ENCODE measurements at regions not wholly inside any gene's neighbourhood (a gene's known extent, or its start where the extent isn't known, plus 50 kb on each side); places are given as distances from the start of the nearest gene placed in this dataset.

GRCh38 chr6:164563924-164564323 is 745.5 kb downstream of the C6orf118 start:
- peaks cover 10% of the 10 kb centered on the region for H3K9me3 Mint-ChIP-seq
- H3K4me3 Mint-ChIP-seq = no peak overlapping the region
- no peak overlapping the region for H3K27ac Mint-ChIP-seq
- no peaks in the 10 kb centered on the region for H3K4me1 Mint-ChIP-seq
- no peaks in the 10 kb centered on the region for H3K27me3 Mint-ChIP-seq
- no peak for DNase-seq
- no peaks in the 10 kb centered on the region for H3K36me3 Mint-ChIP-seq

GRCh38 chr6:164561656-164562055 is 747.7 kb downstream of the C6orf118 start:
- H3K4me3 Mint-ChIP-seq = no peak overlapping the region
- H3K27me3 Mint-ChIP-seq = no peaks in the 10 kb centered on the region
- no peaks in the 10 kb centered on the region for H3K4me1 Mint-ChIP-seq

GRCh38 chr6:164554700-164555476 is 754.5 kb downstream of the C6orf118 start:
- H3K4me3 Mint-ChIP-seq = no peak overlapping the region
- no peak for DNase-seq
- H3K27ac Mint-ChIP-seq = no peak overlapping the region
- H3K36me3 Mint-ChIP-seq = no peaks in the 10 kb centered on the region
- no peaks in the 10 kb centered on the region for H3K27me3 Mint-ChIP-seq
- no peaks in the 10 kb centered on the region for H3K4me1 Mint-ChIP-seq
- H3K9me3 Mint-ChIP-seq = peaks cover 5% of the 10 kb centered on the region

More at GRCh38 chr6:164561656-164562055, 747.7 kb downstream of the C6orf118 start:
- no peak for DNase-seq
- H3K9me3 Mint-ChIP-seq = peaks cover 10% of the 10 kb centered on the region
- no peaks in the 10 kb centered on the region for H3K36me3 Mint-ChIP-seq
- H3K27ac Mint-ChIP-seq = no peak overlapping the region

GRCh38 chr6:164554226-164554625 is 755.2 kb downstream of the C6orf118 start:
- Mint-ChIP-seq H3K27me3 (no peaks in the 10 kb centered on the region), H3K4me1 (no peaks in the 10 kb centered on the region), H3K9me3 (peaks cover 5% of the 10 kb centered on the region), H3K27ac (no peak overlapping the region), H3K4me3 (no peak overlapping the region), H3K36me3 (no peaks in the 10 kb centered on the region)
- DNase-seq = no peak

- DNase-seq = no peak
- H3K27me3 Mint-ChIP-seq = no peaks in the 10 kb centered on the region
- H3K4me3 Mint-ChIP-seq = no peak overlapping the region
Measured at GRCh38 chr6:164551706-164552105, 757.7 kb downstream of the C6orf118 start.

GRCh38 chr6:164547076-164547475 is 762.3 kb downstream of the C6orf118 start:
- no peak overlapping the region for H3K27ac Mint-ChIP-seq
- H3K4me3 Mint-ChIP-seq = no peak overlapping the region
- H3K4me1 Mint-ChIP-seq = no peaks in the 10 kb centered on the region
- peaks cover 6% of the 10 kb centered on the region for H3K9me3 Mint-ChIP-seq
- H3K27me3 Mint-ChIP-seq = no peaks in the 10 kb centered on the region
- H3K36me3 Mint-ChIP-seq = no peaks in the 10 kb centered on the region
- no peak for DNase-seq

More at GRCh38 chr6:164551706-164552105, 757.7 kb downstream of the C6orf118 start:
- H3K27ac Mint-ChIP-seq = no peak overlapping the region
- H3K36me3 Mint-ChIP-seq = no peaks in the 10 kb centered on the region
- H3K9me3 Mint-ChIP-seq = peaks cover 5% of the 10 kb centered on the region
- H3K4me1 Mint-ChIP-seq = no peaks in the 10 kb centered on the region

GRCh38 chr6:164546263-164546662 is 763.1 kb downstream of the C6orf118 start:
- Mint-ChIP-seq H3K4me1 (no peaks in the 10 kb centered on the region), H3K27ac (no peak overlapping the region), H3K4me3 (no peak overlapping the region), H3K36me3 (no peaks in the 10 kb centered on the region), H3K27me3 (no peaks in the 10 kb centered on the region), H3K9me3 (peaks cover 4% of the 10 kb centered on the region)
- no peak for DNase-seq

- Mint-ChIP-seq H3K36me3 (no peaks in the 10 kb centered on the region), H3K27ac (no peak overlapping the region), H3K4me3 (no peak overlapping the region)
Measured at GRCh38 chr6:164534070-164534766, 775.2 kb downstream of the C6orf118 start.

GRCh38 chr6:164533045-164533362 is 776.4 kb downstream of the C6orf118 start:
- H3K27ac Mint-ChIP-seq = no peak overlapping the region
- H3K9me3 Mint-ChIP-seq = no peaks in the 10 kb centered on the region
- no peak overlapping the region for H3K4me3 Mint-ChIP-seq
- no peaks in the 10 kb centered on the region for H3K4me1 Mint-ChIP-seq
- H3K27me3 Mint-ChIP-seq = no peaks in the 10 kb centered on the region
- no peak for DNase-seq
- H3K36me3 Mint-ChIP-seq = no peaks in the 10 kb centered on the region

More at GRCh38 chr6:164534070-164534766, 775.2 kb downstream of the C6orf118 start:
- Mint-ChIP-seq H3K4me1 (no peaks in the 10 kb centered on the region), H3K27me3 (no peaks in the 10 kb centered on the region), H3K9me3 (no peaks in the 10 kb centered on the region)
- no peak for DNase-seq

GRCh38 chr6:164532198-164533044 is 777.0 kb downstream of the C6orf118 start:
- no peaks in the 10 kb centered on the region for H3K36me3 Mint-ChIP-seq
- no peak for DNase-seq
- H3K9me3 Mint-ChIP-seq = no peaks in the 10 kb centered on the region
- no peak overlapping the region for H3K4me3 Mint-ChIP-seq
- no peaks in the 10 kb centered on the region for H3K4me1 Mint-ChIP-seq
- H3K27ac Mint-ChIP-seq = no peak overlapping the region
- H3K27me3 Mint-ChIP-seq = no peaks in the 10 kb centered on the region

GRCh38 chr6:164531736-164532135 is 777.7 kb downstream of the C6orf118 start:
- no peak for DNase-seq
- no peak overlapping the region for H3K27ac Mint-ChIP-seq
- peaks cover 2% of the 10 kb centered on the region for H3K9me3 Mint-ChIP-seq
- no peaks in the 10 kb centered on the region for H3K4me1 Mint-ChIP-seq
- no peaks in the 10 kb centered on the region for H3K27me3 Mint-ChIP-seq
- no peak overlapping the region for H3K4me3 Mint-ChIP-seq
- H3K36me3 Mint-ChIP-seq = no peaks in the 10 kb centered on the region

- no peaks in the 10 kb centered on the region for H3K36me3 Mint-ChIP-seq
- DNase-seq = no peak
- no peak overlapping the region for H3K27ac Mint-ChIP-seq
- H3K27me3 Mint-ChIP-seq = no peaks in the 10 kb centered on the region
- H3K9me3 Mint-ChIP-seq = peaks cover 7% of the 10 kb centered on the region
- no peaks in the 10 kb centered on the region for H3K4me1 Mint-ChIP-seq
- H3K4me3 Mint-ChIP-seq = no peak overlapping the region
Measured at GRCh38 chr6:164528539-164528938, 780.9 kb downstream of the C6orf118 start.

GRCh38 chr6:164523087-164523654 is 786.2 kb downstream of the C6orf118 start:
- Mint-ChIP-seq H3K4me1 (no peaks in the 10 kb centered on the region), H3K4me3 (no peak overlapping the region), H3K27ac (no peak overlapping the region), H3K9me3 (peaks cover 9% of the 10 kb centered on the region), H3K27me3 (no peaks in the 10 kb centered on the region), H3K36me3 (no peaks in the 10 kb centered on the region)
- no peak for DNase-seq

- Mint-ChIP-seq H3K36me3 (no peaks in the 10 kb centered on the region), H3K4me3 (no peak overlapping the region), H3K27me3 (no peaks in the 10 kb centered on the region), H3K4me1 (no peaks in the 10 kb centered on the region), H3K27ac (no peak overlapping the region), H3K9me3 (peaks cover 6% of the 10 kb centered on the region)
- no peak for DNase-seq
Measured at GRCh38 chr6:164520916-164521315, 788.5 kb downstream of the C6orf118 start.

All from activated naive CD8-positive, alpha-beta T cell treated with anti-CD3 and anti-CD28 coated beads for 36 hours (primary cell).